Choroid plexus epithelial cell (primary cell): ENCODE measurements at regions not wholly inside any gene's neighbourhood (a gene's known extent, or its start where the extent isn't known, plus 50 kb on each side); places are given as distances from the start of the nearest gene placed in this dataset.

Experiments used
- DNase-seq: peaks from one replicate; pipeline ENCODE4 v3.0.0-alpha.2; 2010; ENCODE audit warnings: low read depth
- H3K4me3 ChIP-seq: 2 replicates; pipeline ENCODE4 v1.5.1; 2011; ENCODE audit warnings: low read depth, mild to moderate bottlenecking, control low read depth, low read length, moderate library complexity
- CTCF ChIP-seq: conservative IDR thresholded peaks from 2 replicates; pipeline ENCODE4 v1.5.1; 2011; ENCODE audit warnings: low read depth, mild to moderate bottlenecking, control low read depth, inconsistent platforms, low read length, moderate library complexity

- TF ChIP-seq CTCF: no peak
- no peak overlapping the region for H3K4me3 ChIP-seq
- no peak for DNase-seq
Observed at GRCh38 chr2:146457221-146457620, 1387.6 kb upstream of the ACVR2A start.

GRCh38 chr2:146455325-146455724 is 1389.5 kb upstream of the ACVR2A start:
- no peak overlapping the region for H3K4me3 ChIP-seq
- TF ChIP-seq CTCF: no peak

GRCh38 chr2:146451972-146452371 is 1392.9 kb upstream of the ACVR2A start:
- no peak overlapping the region for H3K4me3 ChIP-seq
- DNase-seq: no peak
- no peak for TF ChIP-seq CTCF

More at GRCh38 chr2:146455325-146455724, 1389.5 kb upstream of the ACVR2A start:
- no peak for DNase-seq

- no peak for TF ChIP-seq CTCF
- no peak for DNase-seq
Observed at GRCh38 chr2:146450131-146450530, 1394.7 kb upstream of the ACVR2A start.

GRCh38 chr2:146444987-146445386 is 1399.8 kb upstream of the ACVR2A start:
- no peak for DNase-seq
- no peak overlapping the region for H3K4me3 ChIP-seq
- TF ChIP-seq CTCF: no peak

More at GRCh38 chr2:146450131-146450530, 1394.7 kb upstream of the ACVR2A start:
- no peak overlapping the region for H3K4me3 ChIP-seq

GRCh38 chr2:146444085-146444484 is 1400.7 kb upstream of the ACVR2A start:
- TF ChIP-seq CTCF: no peak
- no peak for DNase-seq
- no peak overlapping the region for H3K4me3 ChIP-seq

- no peak overlapping the region for H3K4me3 ChIP-seq
- DNase-seq: no peak
- no peak for TF ChIP-seq CTCF
Observed at GRCh38 chr2:146438246-146438645, 1406.6 kb upstream of the ACVR2A start.
